ENCODE measurements at regions not wholly inside any gene's neighbourhood (a gene's known extent, or its start where the extent isn't known, plus 50 kb on each side); places are given as distances from the start of the nearest gene placed in this dataset.

DNA sequence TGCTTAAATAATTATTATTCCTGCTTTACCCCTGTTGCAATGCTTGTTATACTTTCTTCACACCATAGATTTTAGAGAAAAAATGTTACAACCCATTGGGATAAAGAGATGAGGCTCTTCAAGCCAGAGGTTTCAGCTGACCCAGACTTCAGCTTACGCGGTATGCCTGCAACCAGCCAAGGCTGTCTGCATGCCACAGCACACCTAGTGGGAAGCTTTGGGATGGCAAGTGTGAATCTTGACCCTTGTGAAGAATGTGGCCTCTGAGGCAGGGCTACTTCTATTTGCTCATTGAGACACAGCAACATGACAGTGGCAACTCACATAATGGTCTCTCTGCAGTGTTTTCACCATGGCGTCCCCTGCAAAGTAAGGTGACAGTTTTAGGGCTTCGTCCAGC lies 193.9 kb upstream of the PIRT start:
- DNase-seq (ENCODE audit: low read depth, low spot score) = no peak
- POLR2A ChIA-PET = no interaction called here
- TF ChIP-seq, protein P1, sequence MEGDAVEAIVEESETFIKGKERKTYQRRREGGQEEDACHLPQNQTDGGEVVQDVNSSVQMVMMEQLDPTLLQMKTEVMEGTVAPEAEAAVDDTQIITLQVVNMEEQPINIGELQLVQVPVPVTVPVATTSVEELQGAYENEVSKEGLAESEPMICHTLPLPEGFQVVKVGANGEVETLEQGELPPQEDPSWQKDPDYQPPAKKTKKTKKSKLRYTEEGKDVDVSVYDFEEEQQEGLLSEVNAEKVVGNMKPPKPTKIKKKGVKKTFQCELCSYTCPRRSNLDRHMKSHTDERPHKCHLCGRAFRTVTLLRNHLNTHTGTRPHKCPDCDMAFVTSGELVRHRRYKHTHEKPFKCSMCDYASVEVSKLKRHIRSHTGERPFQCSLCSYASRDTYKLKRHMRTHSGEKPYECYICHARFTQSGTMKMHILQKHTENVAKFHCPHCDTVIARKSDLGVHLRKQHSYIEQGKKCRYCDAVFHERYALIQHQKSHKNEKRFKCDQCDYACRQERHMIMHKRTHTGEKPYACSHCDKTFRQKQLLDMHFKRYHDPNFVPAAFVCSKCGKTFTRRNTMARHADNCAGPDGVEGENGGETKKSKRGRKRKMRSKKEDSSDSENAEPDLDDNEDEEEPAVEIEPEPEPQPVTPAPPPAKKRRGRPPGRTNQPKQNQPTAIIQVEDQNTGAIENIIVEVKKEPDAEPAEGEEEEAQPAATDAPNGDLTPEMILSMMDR (IDR thresholded peaks at IDR 0.05; ENCODE audit: insufficient read depth, low read length, missing control alignments) = no peak

DNA sequence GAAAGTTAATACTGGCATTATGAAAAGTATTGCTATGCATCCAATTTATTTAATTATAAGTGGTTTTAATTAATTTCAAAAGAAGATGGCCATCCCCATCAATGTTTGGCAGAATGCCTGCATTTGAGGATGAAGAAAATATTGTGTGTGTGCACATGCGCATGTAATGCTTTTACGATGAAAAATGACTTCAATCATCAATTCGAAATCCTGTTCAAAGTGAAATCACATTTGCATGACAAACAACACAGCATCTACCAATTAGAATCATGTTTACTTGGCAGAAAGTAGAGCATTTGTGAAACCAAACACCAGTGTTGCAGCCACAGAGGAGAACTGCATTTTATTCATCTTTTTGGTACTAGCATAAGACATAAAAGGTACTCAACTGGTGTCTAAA lies 191.9 kb upstream of the PIRT start:
- no peak overlapping the region for H3K4me3 ChIP-seq (ENCODE audit: low read depth, low read length)
- no peak for DNase-seq (ENCODE audit: low read depth, low spot score)
- TF ChIP-seq, protein P1 (IDR thresholded peaks at IDR 0.05; ENCODE audit: insufficient read depth, low read length, missing control alignments) = no peak
- ChIA-PET CTCF (no interaction called here), POLR2A (no interaction called here)

More for the DNA sequence above, 193.9 kb upstream of the PIRT start:
- CTCF ChIA-PET = no interaction called here
- H3K4me3 ChIP-seq (ENCODE audit: low read depth, low read length) = no peak overlapping the region

DNA sequence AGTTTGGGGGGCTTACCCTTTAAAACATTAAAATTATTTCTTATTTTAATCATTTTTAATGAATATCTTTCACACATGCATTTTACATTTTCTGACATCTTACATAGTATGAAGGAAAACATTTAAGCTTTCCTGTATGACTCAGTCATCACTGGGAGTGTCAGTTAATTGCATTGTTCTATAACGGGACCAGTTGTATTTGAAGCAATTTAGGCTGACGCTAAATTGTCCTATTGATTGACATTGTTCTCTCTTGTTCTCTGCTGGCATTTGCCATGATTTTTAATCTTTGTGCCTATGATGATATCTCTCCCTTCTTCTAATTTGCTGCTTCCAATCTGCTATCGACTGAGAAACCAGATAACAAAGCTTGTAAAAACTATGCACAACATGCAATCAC lies 190.5 kb upstream of the PIRT start:
- TF ChIP-seq, protein P1 (IDR thresholded peaks at IDR 0.05; ENCODE audit: insufficient read depth, low read length, missing control alignments) = no peak
- no peak overlapping the region for H3K4me3 ChIP-seq (ENCODE audit: low read depth, low read length)
- DNase-seq (ENCODE audit: low read depth, low spot score) = no peak
- ChIA-PET POLR2A (no interaction called here), CTCF (no interaction called here)

DNA sequence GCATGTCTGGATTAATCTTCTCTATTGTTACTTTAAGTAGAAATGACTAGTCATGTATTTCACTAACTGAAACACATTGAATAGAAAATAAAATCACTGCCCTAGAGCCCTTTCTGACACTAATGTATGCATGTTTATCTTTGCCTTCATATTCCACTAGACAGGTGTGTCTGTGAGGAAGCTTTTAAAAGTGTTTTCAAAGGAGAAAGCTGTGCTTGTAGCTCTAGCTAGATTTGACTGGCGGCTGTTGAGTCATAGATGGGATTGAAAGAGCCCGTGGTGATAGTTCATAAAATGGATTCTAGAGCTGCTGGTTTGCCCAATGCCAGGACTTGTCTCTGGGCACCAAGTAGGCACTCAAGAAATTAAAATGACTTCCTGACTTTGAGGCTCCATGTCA lies 189.0 kb upstream of the PIRT start:
- POLR2A ChIA-PET = no interaction called here
- CTCF ChIA-PET = no interaction called here
- no peak overlapping the region for H3K4me3 ChIP-seq (ENCODE audit: low read depth, low read length)
- DNase-seq (ENCODE audit: low read depth, low spot score) = no peak
- TF ChIP-seq, protein P1 (IDR thresholded peaks at IDR 0.05; ENCODE audit: insufficient read depth, low read length, missing control alignments) = no peak

DNA sequence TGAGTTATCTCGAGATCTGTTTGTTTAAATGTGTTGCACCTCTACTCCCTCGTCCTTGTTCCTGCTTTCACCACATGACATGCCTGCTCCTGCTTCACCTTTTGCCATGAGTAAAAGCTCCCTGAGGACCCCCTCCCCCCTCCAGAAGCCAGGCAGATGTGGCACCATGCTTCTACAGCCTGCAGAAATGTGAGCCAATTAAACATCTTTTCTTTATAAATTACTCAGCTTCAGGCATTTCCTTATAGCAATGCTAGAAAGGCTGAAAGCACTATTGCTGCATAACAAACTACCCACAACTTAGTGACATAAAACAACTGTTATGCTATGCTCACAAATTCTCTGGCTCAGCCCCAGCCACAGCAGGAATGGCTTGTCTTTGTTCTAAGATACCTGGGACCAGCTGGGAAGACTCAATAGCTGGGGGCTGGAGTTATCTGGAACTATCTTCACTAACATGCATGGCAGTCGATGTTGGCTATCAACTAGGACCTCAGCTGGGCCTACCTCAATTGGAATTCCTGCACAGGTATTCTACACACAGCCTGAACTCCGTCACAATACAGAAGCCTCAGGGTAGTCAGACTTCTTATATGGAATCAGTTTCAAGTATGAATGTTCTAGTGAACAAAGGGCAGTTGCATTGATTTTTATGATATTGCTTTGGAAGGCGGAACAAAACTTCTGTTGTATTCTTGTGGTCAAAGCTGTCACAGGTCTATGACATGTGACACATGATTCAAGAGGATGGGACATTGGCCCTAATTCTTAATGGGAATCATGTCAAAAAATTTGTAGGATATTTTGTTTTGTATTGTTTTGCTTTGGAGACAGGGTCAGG lies 186.0 kb upstream of the PIRT start:
- ChIA-PET POLR2A (no interaction called here), CTCF (no interaction called here)
- TF ChIP-seq, protein P1 (IDR thresholded peaks at IDR 0.05; ENCODE audit: insufficient read depth, low read length, missing control alignments) = no peak
- no peak overlapping the region for H3K4me3 ChIP-seq (ENCODE audit: low read depth, low read length)
- DNase-seq (ENCODE audit: low read depth, low spot score) = no peak

DNA sequence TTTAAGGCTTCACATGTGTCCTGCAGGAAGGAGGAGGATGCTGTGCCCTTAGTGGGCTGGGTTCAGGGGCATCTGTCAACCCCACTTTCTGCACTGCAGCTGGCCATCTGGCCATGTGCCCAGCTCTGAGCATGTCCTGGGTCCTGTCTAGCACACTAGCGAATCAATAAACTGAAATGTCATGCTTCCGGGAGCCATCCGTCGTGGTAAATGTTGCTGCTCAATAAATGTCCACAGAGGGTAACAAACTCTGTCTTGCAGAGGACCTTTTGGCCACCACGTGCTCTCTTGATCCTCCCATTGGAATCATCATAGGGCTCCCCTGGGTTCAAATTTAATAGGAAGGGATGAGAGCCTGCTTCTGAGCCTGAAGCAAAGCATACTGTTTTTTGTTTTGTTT lies 168.6 kb upstream of the PIRT start:
- TF ChIP-seq, protein P1 (IDR thresholded peaks at IDR 0.05; ENCODE audit: insufficient read depth, low read length, missing control alignments) = no peak
- no peak for DNase-seq (ENCODE audit: low read depth, low spot score)
- ChIA-PET CTCF (no interaction called here), POLR2A (no interaction called here)
- H3K4me3 ChIP-seq (ENCODE audit: low read depth, low read length) = no peak overlapping the region
